ENCODE measurements at regions not wholly inside any gene's neighbourhood (a gene's known extent, or its start where the extent isn't known, plus 50 kb on each side); places are given as distances from the start of the nearest gene placed in this dataset.
A peak's percentile ranks its signal among the peaks of the same experiment; 100 is the strongest.

- no peak for DNase-seq
Observed at GRCh38 chr12:115101520-115101919, 417.5 kb upstream of the TBX3 start.

- DNase-seq: no peak
Observed at GRCh38 chr12:115097416-115097815, 413.4 kb upstream of the TBX3 start.

- DNase-seq: no peak
Observed at GRCh38 chr12:115096588-115097397, 412.8 kb upstream of the TBX3 start.

- DNase-seq: no peak
Observed at GRCh38 chr12:115095073-115095748, 411.2 kb upstream of the TBX3 start.

GRCh38 chr12:115094163-115094816 is 410.3 kb upstream of the TBX3 start:
- DNase-seq: no peak

GRCh38 chr12:115093261-115093660 is 409.3 kb upstream of the TBX3 start:
- DNase-seq: no peak

GRCh38 chr12:115090783-115091182 is 406.8 kb upstream of the TBX3 start:
- no peak for DNase-seq

GRCh38 chr12:115088995-115089841 is 405.2 kb upstream of the TBX3 start:
- DNase-seq: no peak

GRCh38 chr12:115088328-115088994 is 404.5 kb upstream of the TBX3 start:
- no peak for DNase-seq

GRCh38 chr12:115085594-115085993 is 401.6 kb upstream of the TBX3 start:
- no peak for DNase-seq

- DNase-seq: no peak
Observed at GRCh38 chr12:115079760-115080159, 395.8 kb upstream of the TBX3 start.

- DNase-seq: no peak
Observed at GRCh38 chr12:115078990-115079389, 395.0 kb upstream of the TBX3 start.

- no peak for DNase-seq
Observed at GRCh38 chr12:115078334-115078733, 394.4 kb upstream of the TBX3 start.

GRCh38 chr12:115075552-115076170 is 391.7 kb upstream of the TBX3 start:
- no peak for DNase-seq

GRCh38 chr12:115074617-115075016 is 390.6 kb upstream of the TBX3 start:
- DNase-seq: peak; percentile 63

- no peak for DNase-seq
Observed at GRCh38 chr12:115072712-115073111, 388.7 kb upstream of the TBX3 start.

GRCh38 chr12:115070313-115070712 is 386.3 kb upstream of the TBX3 start:
- DNase-seq: peak; percentile 4

GRCh38 chr12:115064296-115064695 is 380.3 kb upstream of the TBX3 start:
- DNase-seq: no peak

GRCh38 chr12:115062741-115063140 is 378.8 kb upstream of the TBX3 start:
- no peak for DNase-seq

- DNase-seq: no peak
Observed at GRCh38 chr12:115060477-115061168, 376.6 kb upstream of the TBX3 start.

- DNase-seq: no peak
Observed at GRCh38 chr12:115057445-115057844, 373.5 kb upstream of the TBX3 start.
